Activated T-cell treated with anti-CD3 and anti-CD28 coated beads, Interleukin-2, amount 50 U/mL, for 24 hours (primary cell): ENCODE measurements at regions not wholly inside any gene's neighbourhood (a gene's known extent, or its start where the extent isn't known, plus 50 kb on each side); places are given as distances from the start of the nearest gene placed in this dataset.
"Not testable (repeated sequence)": the region's sequence is repeated elsewhere in the genome, so short reads cannot be mapped to it uniquely, and the experiment has no call there.

ENCODE experiments used
- DNase-seq: peaks from one replicate; pipeline ENCODE4 v3.0.0-alpha.2; 2020
- H3K27ac Mint-ChIP-seq: 2 replicates; pipeline ENCODE4 v1.8.0; 2020; ENCODE audit warnings: mild to moderate bottlenecking, mixed read lengths
- H3K27me3 Mint-ChIP-seq: 2 replicates; pipeline ENCODE4 v1.8.0; 2020; ENCODE audit warnings: mixed read lengths
- H3K36me3 Mint-ChIP-seq: 2 replicates; pipeline ENCODE4 v1.8.0; 2020; ENCODE audit warnings: low read depth, mixed read lengths
- H3K4me1 Mint-ChIP-seq: 2 replicates; pipeline ENCODE4 v1.8.0; 2020; ENCODE audit warnings: low read depth, mixed read lengths
- H3K4me3 Mint-ChIP-seq: 2 replicates; pipeline ENCODE4 v1.8.0; 2020; ENCODE audit warnings: mild to moderate bottlenecking, moderate library complexity, mixed read lengths
- H3K9me3 Mint-ChIP-seq: 2 replicates; pipeline ENCODE4 v1.8.0; 2020; ENCODE audit warnings: mixed read lengths

- H3K4me3 Mint-ChIP-seq = no peak overlapping the region
- no peaks in the 10 kb centered on the region for H3K9me3 Mint-ChIP-seq
- no peak for DNase-seq
- H3K4me1 Mint-ChIP-seq = no peaks in the 10 kb centered on the region
- H3K36me3 Mint-ChIP-seq = no peaks in the 10 kb centered on the region
- no peak overlapping the region for H3K27ac Mint-ChIP-seq
- no peaks in the 10 kb centered on the region for H3K27me3 Mint-ChIP-seq
Measured at GRCh38 chr1:173388352-173388751, 88.8 kb upstream of the PRDX6 start.

DNA sequence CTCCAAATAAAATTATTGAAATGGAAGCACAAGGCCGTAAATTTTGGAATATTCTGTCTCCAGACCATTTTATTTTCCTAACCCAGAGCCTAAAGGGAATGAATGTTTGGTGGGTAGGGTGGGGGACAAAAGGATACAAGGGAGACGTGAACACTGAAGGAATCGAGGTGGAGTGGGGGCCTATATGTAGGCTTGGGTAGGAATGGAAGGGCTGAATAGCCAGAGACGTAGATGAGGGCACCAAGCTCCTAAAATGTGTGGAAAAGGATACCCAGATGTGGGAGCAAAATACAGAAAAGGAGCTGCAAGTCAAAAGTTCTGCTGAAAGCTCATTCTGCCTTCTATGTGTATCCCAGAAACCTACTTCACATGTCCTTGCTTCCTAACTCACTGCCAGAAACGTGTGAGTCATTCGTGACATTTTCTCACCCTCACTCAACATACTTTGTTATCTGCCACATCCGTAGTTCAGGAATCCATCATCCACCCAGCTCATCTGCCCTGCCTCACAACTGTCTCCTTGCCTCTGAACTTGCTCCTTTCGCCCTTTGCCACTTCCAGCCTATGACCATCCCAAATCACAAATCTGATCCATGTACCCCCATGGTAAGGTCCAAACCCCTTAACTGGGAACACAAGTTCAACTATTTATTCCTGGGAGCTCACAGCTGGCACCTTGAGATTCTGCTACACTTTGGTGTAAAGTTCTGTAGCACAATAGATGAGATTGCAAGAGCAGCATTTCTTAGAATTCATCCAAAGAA lies 84.1 kb upstream of the PRDX6 start:
- Mint-ChIP-seq H3K36me3 (no peaks in the 10 kb centered on the region), H3K27me3 (no peaks in the 10 kb centered on the region), H3K9me3 (no peaks in the 10 kb centered on the region), H3K4me1 (no peaks in the 10 kb centered on the region), H3K4me3 (no peak overlapping the region), H3K27ac (no peak overlapping the region)
- DNase-seq = no peak

GRCh38 chr1:173393659-173394000 lies 83.5 kb upstream of the PRDX6 start:
- Mint-ChIP-seq H3K27ac (no peak overlapping the region), H3K36me3 (no peaks in the 10 kb centered on the region), H3K4me1 (no peaks in the 10 kb centered on the region), H3K27me3 (no peaks in the 10 kb centered on the region), H3K4me3 (no peak overlapping the region), H3K9me3 (no peaks in the 10 kb centered on the region)
- no peak for DNase-seq

- H3K4me1 Mint-ChIP-seq, H3K27ac Mint-ChIP-seq, H3K36me3 Mint-ChIP-seq, H3K9me3 Mint-ChIP-seq, DNase-seq, H3K27me3 Mint-ChIP-seq, H3K4me3 Mint-ChIP-seq: not testable (repeated sequence)
Measured at GRCh38 chr1:173394813-173395212, 82.3 kb upstream of the PRDX6 start.

GRCh38 chr1:173395762-173396161 lies 81.4 kb upstream of the PRDX6 start:
- H3K36me3 Mint-ChIP-seq = no peaks in the 10 kb centered on the region
- no peak overlapping the region for H3K27ac Mint-ChIP-seq
- no peaks in the 10 kb centered on the region for H3K27me3 Mint-ChIP-seq
- no peak overlapping the region for H3K4me3 Mint-ChIP-seq
- no peak for DNase-seq
- no peaks in the 10 kb centered on the region for H3K9me3 Mint-ChIP-seq
- no peaks in the 10 kb centered on the region for H3K4me1 Mint-ChIP-seq

DNA sequence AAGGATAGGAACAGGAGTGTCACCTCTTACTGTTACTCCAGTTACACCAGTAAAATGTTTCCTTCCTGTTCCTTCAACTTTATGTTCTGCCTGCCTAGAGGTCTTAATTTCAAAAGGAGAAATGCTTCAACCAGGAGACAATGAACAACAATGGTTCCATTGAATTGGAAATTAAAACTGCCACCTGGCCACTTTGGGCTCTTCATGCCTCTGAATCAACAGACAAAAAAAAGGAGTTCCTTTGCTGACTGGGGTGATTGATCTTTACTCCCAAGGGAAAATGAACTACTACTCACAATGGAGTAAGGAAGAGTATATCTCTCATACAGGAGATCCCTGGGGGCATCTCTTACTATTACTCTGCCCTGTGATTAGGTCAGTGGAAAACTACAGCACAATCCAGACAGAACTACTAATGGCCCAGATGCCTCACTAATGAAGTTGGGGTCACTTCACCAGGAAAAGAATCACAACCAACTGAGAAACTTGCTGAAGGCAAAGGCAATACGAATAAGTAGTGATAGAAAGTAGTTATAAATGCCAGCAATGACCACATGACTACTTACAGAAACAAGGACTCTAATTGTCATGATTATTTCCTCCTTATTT lies 76.6 kb upstream of the PRDX6 start:
- H3K4me3 Mint-ChIP-seq = no peak overlapping the region
- no peaks in the 10 kb centered on the region for H3K9me3 Mint-ChIP-seq

DNA sequence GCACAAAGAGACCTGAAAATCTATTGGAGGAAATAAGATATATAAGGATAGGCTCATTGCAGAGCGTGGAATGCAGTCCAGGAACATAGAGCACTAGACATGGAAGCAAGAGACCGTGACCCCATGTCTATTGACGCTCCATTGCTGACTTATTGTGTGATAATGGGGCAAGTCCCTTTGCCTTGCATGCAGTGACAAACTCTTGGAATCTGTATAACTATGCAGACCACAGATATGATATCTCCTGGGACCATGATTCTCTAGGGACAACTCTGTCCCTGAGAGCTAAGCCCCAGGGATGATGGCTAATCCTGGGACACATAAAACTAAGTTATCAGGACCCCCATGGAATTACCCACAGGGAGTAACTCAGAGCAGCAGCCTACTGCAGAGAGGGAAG lies 73.1 kb upstream of the PRDX6 start:
- Mint-ChIP-seq H3K9me3 (no peaks in the 10 kb centered on the region), H3K4me3 (no peak overlapping the region), H3K27me3 (no peaks in the 10 kb centered on the region), H3K4me1 (peaks cover 19% of the 10 kb centered on the region), H3K27ac (no peak overlapping the region), H3K36me3 (no peaks in the 10 kb centered on the region)
- no peak for DNase-seq

More for the DNA sequence above, 76.6 kb upstream of the PRDX6 start:
- no peak overlapping the region for H3K27ac Mint-ChIP-seq
- no peaks in the 10 kb centered on the region for H3K36me3 Mint-ChIP-seq
- peaks cover under 1% of the 10 kb centered on the region for H3K4me1 Mint-ChIP-seq
- no peaks in the 10 kb centered on the region for H3K27me3 Mint-ChIP-seq
- no peak for DNase-seq

DNA sequence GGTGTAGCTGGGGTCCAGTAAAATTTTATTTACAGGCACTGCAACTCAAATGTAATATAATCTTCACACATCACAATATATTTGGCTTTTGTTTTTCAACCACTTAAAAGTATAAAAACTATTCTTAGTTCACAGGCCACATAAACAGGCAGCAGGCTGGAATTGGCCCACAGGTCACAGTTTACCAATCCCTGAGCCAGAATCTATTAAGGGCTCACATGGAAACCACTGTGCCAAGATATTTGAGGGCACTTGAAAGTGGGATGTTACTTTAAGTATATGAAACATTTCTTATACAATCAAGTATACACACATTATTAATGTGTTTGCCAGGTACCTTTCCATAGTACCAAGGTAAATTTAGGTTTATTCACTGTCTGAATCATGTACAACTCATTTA lies 71.9 kb upstream of the PRDX6 start:
- Mint-ChIP-seq H3K4me3 (no peak overlapping the region), H3K27ac (no peak overlapping the region), H3K9me3 (no peaks in the 10 kb centered on the region)

DNA sequence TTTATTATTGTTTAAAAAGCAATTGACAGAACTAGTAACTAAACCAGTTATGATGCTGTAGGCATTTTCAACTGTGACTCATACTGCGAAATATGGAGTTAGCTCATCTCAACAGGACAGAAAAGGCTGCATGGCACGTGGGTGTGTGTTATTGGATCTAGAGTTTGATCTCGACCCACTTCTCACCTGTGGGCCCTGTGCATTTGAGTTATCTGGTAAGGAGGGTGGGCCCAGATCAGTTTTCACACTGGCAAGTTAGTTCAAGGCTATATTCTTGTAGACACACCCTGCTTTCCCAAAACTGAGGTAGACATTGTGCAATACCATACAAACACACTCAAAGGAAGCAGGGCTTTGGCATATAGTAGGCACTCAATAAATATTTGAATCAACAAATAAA lies 71.3 kb upstream of the PRDX6 start:
- Mint-ChIP-seq H3K4me3 (no peak overlapping the region), H3K27ac (no peak overlapping the region), H3K4me1 (peaks cover 37% of the 10 kb centered on the region), H3K27me3 (no peaks in the 10 kb centered on the region), H3K36me3 (no peaks in the 10 kb centered on the region), H3K9me3 (no peaks in the 10 kb centered on the region)
- no peak for DNase-seq

More for the DNA sequence above, 71.9 kb upstream of the PRDX6 start:
- Mint-ChIP-seq H3K27me3 (no peaks in the 10 kb centered on the region), H3K36me3 (no peaks in the 10 kb centered on the region), H3K4me1 (peaks cover 31% of the 10 kb centered on the region)
- no peak for DNase-seq

GRCh38 chr1:173406783-173407230 lies 70.3 kb upstream of the PRDX6 start:
- Mint-ChIP-seq H3K36me3 (no peaks in the 10 kb centered on the region), H3K9me3 (no peaks in the 10 kb centered on the region), H3K4me1 (peaks cover 42% of the 10 kb centered on the region), H3K27ac (no peak overlapping the region), H3K27me3 (no peaks in the 10 kb centered on the region), H3K4me3 (peak overlapping the region; percentile 42)
- no peak for DNase-seq

DNA sequence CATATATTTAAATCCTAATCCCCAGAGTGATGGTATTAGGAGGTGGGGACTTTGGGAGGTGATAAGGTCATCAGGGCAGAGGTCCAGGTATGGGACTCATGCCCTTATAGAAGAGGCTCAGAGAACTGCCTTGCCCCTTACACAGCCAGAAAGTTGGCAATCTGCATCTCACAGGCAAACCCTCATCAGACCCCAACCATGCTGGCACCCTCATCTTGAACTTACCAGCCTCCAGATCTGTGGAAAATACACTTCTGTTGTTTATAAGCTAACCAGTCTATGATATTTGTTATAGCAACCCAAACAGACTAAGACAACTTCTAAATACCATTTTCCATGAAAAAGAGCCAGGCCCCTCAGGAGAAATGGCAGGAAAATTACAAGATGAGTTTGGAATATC lies 69.3 kb upstream of the PRDX6 start:
- Mint-ChIP-seq H3K4me3 (no peak overlapping the region), H3K27me3 (no peaks in the 10 kb centered on the region), H3K36me3 (no peaks in the 10 kb centered on the region), H3K9me3 (no peaks in the 10 kb centered on the region), H3K4me1 (peaks cover 44% of the 10 kb centered on the region), H3K27ac (no peak overlapping the region)
- DNase-seq = no peak

- no peak overlapping the region for H3K27ac Mint-ChIP-seq
- H3K4me1 Mint-ChIP-seq = peaks cover 46% of the 10 kb centered on the region
- H3K4me3 Mint-ChIP-seq = no peak overlapping the region
- H3K36me3 Mint-ChIP-seq = peaks cover 3% of the 10 kb centered on the region
- no peaks in the 10 kb centered on the region for H3K27me3 Mint-ChIP-seq
- no peaks in the 10 kb centered on the region for H3K9me3 Mint-ChIP-seq
- DNase-seq = no peak
Measured at GRCh38 chr1:173408886-173409285, 68.2 kb upstream of the PRDX6 start.

GRCh38 chr1:173409613-173410012 lies 67.5 kb upstream of the PRDX6 start:
- Mint-ChIP-seq H3K4me1 (peaks cover 50% of the 10 kb centered on the region), H3K9me3 (no peaks in the 10 kb centered on the region), H3K27me3 (no peaks in the 10 kb centered on the region), H3K27ac (no peak overlapping the region), H3K4me3 (no peak overlapping the region), H3K36me3 (peaks cover 5% of the 10 kb centered on the region)
- DNase-seq = no peak

GRCh38 chr1:173410133-173410793 lies 66.9 kb upstream of the PRDX6 start:
- H3K4me1 Mint-ChIP-seq = peaks cover 50% of the 10 kb centered on the region
- H3K36me3 Mint-ChIP-seq = peaks cover 10% of the 10 kb centered on the region
- DNase-seq = no peak
- no peaks in the 10 kb centered on the region for H3K27me3 Mint-ChIP-seq
- peak overlapping the region; percentile 51 for H3K27ac Mint-ChIP-seq
- H3K9me3 Mint-ChIP-seq = no peaks in the 10 kb centered on the region
- H3K4me3 Mint-ChIP-seq = no peak overlapping the region

GRCh38 chr1:173410794-173411236 lies 66.3 kb upstream of the PRDX6 start:
- Mint-ChIP-seq H3K9me3 (no peaks in the 10 kb centered on the region), H3K4me3 (no peak overlapping the region), H3K27ac (peak overlapping the region; percentile 55), H3K36me3 (peaks cover 12% of the 10 kb centered on the region), H3K4me1 (peaks cover 46% of the 10 kb centered on the region), H3K27me3 (no peaks in the 10 kb centered on the region)
- no peak for DNase-seq
